Left lung (tissue), 4 donors: ENCODE measurements at regions not wholly inside any gene's neighbourhood (a gene's known extent, or its start where the extent isn't known, plus 50 kb on each side); places are given as distances from the start of the nearest gene placed in this dataset.

ENCODE experiments used
- ATAC-seq: fragments of 200-7000 bp; cut with Tn5 transposase; one replicate; pipeline ENCODE4 v1.9.1; 2020; ENCODE audit warnings: moderate library complexity
- DNase-seq, 4 donors: peaks; one replicate each; pipeline ENCODE4 v3.0.0-alpha.2; 2013 to 2020
- H3K27ac ChIP-seq, 2 donors: fragments of 200-600 bp; sonication (generic) in 1 of 2; one replicate each; pipeline versions ENCODE4 v1.5.0 to v1.8.0; 2020 to 2021
- H3K27me3 ChIP-seq, 2 donors: fragments of 200-600 bp; sonication (generic) in 1 of 2; one replicate each; pipeline versions ENCODE4 v1.5.0 to v1.8.0; 2020 to 2021
- H3K36me3 ChIP-seq, 2 donors: fragments of 200-600 bp; sonication (generic) in 1 of 2; one replicate each; pipeline versions ENCODE4 v1.5.0 to v1.8.0; 2020 to 2021
- H3K4me1 ChIP-seq, 2 donors: fragments of 200-600 bp; one replicate each; pipeline ENCODE4 v1.8.0; 2021
- H3K4me3 ChIP-seq, 2 donors: fragments of 200-600 bp; sonication (generic) in 1 of 2; one replicate each; pipeline versions ENCODE4 v1.5.0 to v1.8.0; 2020 to 2021; ENCODE audit warnings: mild to moderate bottlenecking in 1 of 2
- H3K9me3 ChIP-seq, 2 donors: fragments of 200-600 bp; sonication (generic) in 1 of 2; one replicate each; pipeline versions ENCODE4 v1.5.0 to v1.8.0; 2020 to 2021
- CTCF ChIP-seq, 2 donors: fragments of 200-600 bp; sonication (generic) in 1 of 2; IDR thresholded peaks; one replicate each; pipeline versions ENCODE4 v1.5.0 to v1.8.0; 2021; ENCODE audit warnings: antibody characterized with exemption in 2 of 2
- intact Hi-C, 2 donors: fragments of 100-400 bp; cut with DNase I; formaldehyde crosslinking; loops; one replicate each; pipeline versions ENCODE4 v1.11.2 to v1.14.2; 2022
- donor health status: DM: no; HTN: yes; CAD: no.
- donor health status: DM: no; HTN: no; CAD: no.

- no peaks in the 10 kb centered on the region for H3K4me1 ChIP-seq
- no peaks in the 10 kb centered on the region for H3K36me3 ChIP-seq
- intact Hi-C loops, result no loop called here
- no peak overlapping the region for H3K27ac ChIP-seq
- ATAC-seq (no peak), DNase-seq (no peak)
- no peaks in the 10 kb centered on the region for H3K9me3 ChIP-seq
- no peaks in the 10 kb centered on the region for H3K27me3 ChIP-seq
- TF ChIP-seq CTCF (IDR thresholded peaks at IDR 0.05), result no peak
- no peak overlapping the region for H3K4me3 ChIP-seq
Measured at GRCh38 chr13:84951128-84951527, 848.1 kb downstream of the SLITRK6 start.

DNA sequence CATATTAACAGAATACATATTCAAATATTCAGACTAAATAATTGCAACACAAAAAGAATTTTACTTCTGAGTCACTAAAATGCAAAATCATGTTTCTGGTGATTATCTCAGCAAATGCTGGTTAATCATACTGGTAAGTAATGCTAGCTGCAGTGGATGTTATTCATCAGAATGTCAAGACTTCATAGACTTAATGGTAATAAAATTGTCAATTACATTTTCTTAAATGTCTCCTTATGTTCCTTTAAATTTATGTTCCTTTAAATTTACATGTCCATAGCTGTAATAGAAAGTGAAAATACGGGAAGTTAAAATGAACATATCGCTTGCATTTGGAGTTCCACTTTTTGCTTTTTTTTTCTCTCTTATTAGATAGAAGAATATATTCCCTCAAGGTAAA lies 853.0 kb downstream of the SLITRK6 start:
- Histone ChIP-seq H3K4me3 (no peak overlapping the region), H3K36me3 (no peaks in the 10 kb centered on the region), H3K9me3 (no peaks in the 10 kb centered on the region), H3K27me3 (no peaks in the 10 kb centered on the region), H3K27ac (no peak overlapping the region), H3K4me1 (no peaks in the 10 kb centered on the region)
- intact Hi-C loops, result no loop called here
- no peak for DNase-seq
- no peak for ATAC-seq
- no peak for TF ChIP-seq CTCF (IDR thresholded peaks at IDR 0.05)

DNA sequence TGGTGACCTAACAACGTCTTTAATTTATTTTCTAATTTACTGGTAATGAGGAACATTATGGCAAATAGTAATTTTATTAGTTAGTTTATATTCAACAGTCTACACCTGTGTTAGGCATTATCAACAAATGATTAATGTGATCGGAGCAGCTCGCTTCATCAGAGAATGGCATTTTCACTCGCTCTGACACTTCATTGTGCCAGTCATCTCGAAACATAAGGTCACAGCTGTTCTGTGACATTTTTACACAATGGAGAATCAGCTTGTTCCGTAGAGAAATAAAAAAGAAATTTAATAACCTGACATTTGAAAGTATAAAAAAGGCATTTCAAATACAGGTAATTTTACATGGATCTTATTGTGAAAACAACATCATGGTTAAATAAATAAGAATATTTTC lies 858.4 kb downstream of the SLITRK6 start:
- H3K4me3 ChIP-seq, result no peak overlapping the region
- intact Hi-C loops, result no loop called here
- no peak for TF ChIP-seq CTCF (IDR thresholded peaks at IDR 0.05)
- no peaks in the 10 kb centered on the region for H3K36me3 ChIP-seq
- ATAC-seq (no peak), DNase-seq (no peak)
- no peaks in the 10 kb centered on the region for H3K27me3 ChIP-seq
- no peak overlapping the region for H3K27ac ChIP-seq
- H3K9me3 ChIP-seq, result no peaks in the 10 kb centered on the region
- no peaks in the 10 kb centered on the region for H3K4me1 ChIP-seq

DNA sequence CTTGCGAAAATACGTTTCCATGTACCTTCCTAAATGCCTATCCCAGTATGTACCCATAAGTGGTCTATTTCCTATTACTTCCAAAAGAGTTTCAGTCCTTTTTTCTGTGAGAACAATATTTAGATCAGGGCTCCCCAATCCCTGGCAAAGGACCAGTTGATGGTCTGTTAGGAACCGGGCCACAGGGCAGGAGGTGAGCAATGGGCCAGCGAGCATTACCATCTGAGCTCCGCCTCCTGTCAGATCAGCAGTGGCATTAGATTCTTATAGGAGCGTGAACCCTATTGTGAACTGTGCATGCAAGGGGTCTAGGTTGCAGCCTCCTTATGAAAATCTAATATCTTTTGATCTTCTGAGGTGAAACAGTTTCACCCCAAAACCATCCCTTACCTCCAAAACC lies 859.1 kb downstream of the SLITRK6 start:
- no peak overlapping the region for H3K4me3 ChIP-seq
- no peaks in the 10 kb centered on the region for H3K9me3 ChIP-seq
- H3K4me1 ChIP-seq, result no peaks in the 10 kb centered on the region
- H3K27ac ChIP-seq, result no peak overlapping the region
- no peak for TF ChIP-seq CTCF (IDR thresholded peaks at IDR 0.05)
- ATAC-seq (no peak), DNase-seq (peak in 1 of 4 donors; percentile 37)
- intact Hi-C loops, result no loop called here
- no peaks in the 10 kb centered on the region for H3K36me3 ChIP-seq
- no peaks in the 10 kb centered on the region for H3K27me3 ChIP-seq

GRCh38 chr13:84934911-84935310 lies 864.3 kb downstream of the SLITRK6 start:
- intact Hi-C loops, result no loop called here
- no peak for ATAC-seq
- Histone ChIP-seq H3K27ac (no peak overlapping the region), H3K4me1 (peaks cover 0 to 3% of the 10 kb centered on the region in 2 donors), H3K36me3 (no peaks in the 10 kb centered on the region), H3K9me3 (no peaks in the 10 kb centered on the region), H3K4me3 (no peak overlapping the region), H3K27me3 (no peaks in the 10 kb centered on the region)
- TF ChIP-seq CTCF (IDR thresholded peaks at IDR 0.05), result no peak
- no peak for DNase-seq
